HUES6 (cell line): ENCODE measurements at regions not wholly inside any gene's neighbourhood (a gene's known extent, or its start where the extent isn't known, plus 50 kb on each side); places are given as distances from the start of the nearest gene placed in this dataset.

ENCODE experiments used
- H3K27ac ChIP-seq: 2 replicates; pipeline ENCODE4 v1.7.0; 2013; ENCODE audit warnings: low read depth, mild to moderate bottlenecking, low read length, inconsistent platforms
- H3K27me3 ChIP-seq: 2 replicates; pipeline ENCODE4 v1.6.1; 2013; ENCODE audit warnings: low read length; ENCODE audit not compliant: control insufficient read depth, insufficient read depth
- H3K36me3 ChIP-seq: 2 replicates; pipeline ENCODE4 v1.6.1; 2013; ENCODE audit warnings: low read length; ENCODE audit not compliant: control insufficient read depth, insufficient read depth
- H3K4me1 ChIP-seq: 2 replicates; pipeline ENCODE4 v1.6.1; 2013; ENCODE audit warnings: low read length; ENCODE audit not compliant: control insufficient read depth, insufficient read depth
- H3K4me3 ChIP-seq: 2 replicates; pipeline ENCODE4 v1.5.1; 2013; ENCODE audit warnings: low read depth, low read length
- H3K9ac ChIP-seq: one replicate; pipeline ENCODE4 v1.6.1; 2013; ENCODE audit warnings: mild to moderate bottlenecking, low read length
- H3K9me3 ChIP-seq: 2 replicates; pipeline ENCODE4 v1.6.1; 2013; ENCODE audit warnings: low read depth, low read length; ENCODE audit not compliant: control insufficient read depth, insufficient read depth

- H3K9ac ChIP-seq, result no peak overlapping the region
- no peaks in the 10 kb centered on the region for H3K4me1 ChIP-seq
- H3K9me3 ChIP-seq, result no peaks in the 10 kb centered on the region
- no peaks in the 10 kb centered on the region for H3K36me3 ChIP-seq
- H3K27me3 ChIP-seq, result no peaks in the 10 kb centered on the region
- H3K27ac ChIP-seq, result no peak overlapping the region
- no peak overlapping the region for H3K4me3 ChIP-seq
These were observed 679.7 kb upstream of the EPHA7 start for GRCh38 chr6:94099072-94099471.

- Histone ChIP-seq H3K4me1 (no peaks in the 10 kb centered on the region), H3K27me3 (no peaks in the 10 kb centered on the region), H3K9ac (no peak overlapping the region), H3K4me3 (no peak overlapping the region), H3K9me3 (no peaks in the 10 kb centered on the region), H3K27ac (no peak overlapping the region), H3K36me3 (no peaks in the 10 kb centered on the region)
These were observed 676.6 kb upstream of the EPHA7 start for GRCh38 chr6:94095961-94096360.

- H3K27me3 ChIP-seq, result no peaks in the 10 kb centered on the region
- no peaks in the 10 kb centered on the region for H3K36me3 ChIP-seq
- H3K27ac ChIP-seq, result 0 out of 2 replicates have a peak overlapping the region, but pooled peaks have one; percentile 38
- no peak overlapping the region for H3K4me3 ChIP-seq
- no peaks in the 10 kb centered on the region for H3K9me3 ChIP-seq
- peaks cover 12% of the 10 kb centered on the region for H3K4me1 ChIP-seq
- no peak overlapping the region for H3K9ac ChIP-seq
These were observed 670.6 kb upstream of the EPHA7 start for GRCh38 chr6:94089941-94090340.

GRCh38 chr6:94088870-94089269, 669.5 kb upstream of the EPHA7 start:
- Histone ChIP-seq H3K9ac (no peak overlapping the region), H3K9me3 (no peaks in the 10 kb centered on the region), H3K4me1 (peaks cover 12% of the 10 kb centered on the region), H3K36me3 (no peaks in the 10 kb centered on the region), H3K27me3 (no peaks in the 10 kb centered on the region), H3K4me3 (no peak overlapping the region), H3K27ac (no peak overlapping the region)

- H3K27ac ChIP-seq, result no peak overlapping the region
- H3K4me1 ChIP-seq, result peaks cover 21% of the 10 kb centered on the region
- H3K27me3 ChIP-seq, result no peaks in the 10 kb centered on the region
- no peak overlapping the region for H3K9ac ChIP-seq
- no peaks in the 10 kb centered on the region for H3K36me3 ChIP-seq
- no peak overlapping the region for H3K4me3 ChIP-seq
- no peaks in the 10 kb centered on the region for H3K9me3 ChIP-seq
These were observed 655.4 kb upstream of the EPHA7 start for GRCh38 chr6:94074764-94075163.

GRCh38 chr6:94071835-94072234, 652.5 kb upstream of the EPHA7 start:
- Histone ChIP-seq H3K27me3 (no peaks in the 10 kb centered on the region), H3K27ac (no peak overlapping the region), H3K4me1 (peaks cover 21% of the 10 kb centered on the region), H3K9ac (no peak overlapping the region), H3K4me3 (no peak overlapping the region), H3K36me3 (no peaks in the 10 kb centered on the region), H3K9me3 (no peaks in the 10 kb centered on the region)

- Histone ChIP-seq H3K27ac (no peak overlapping the region), H3K36me3 (no peaks in the 10 kb centered on the region), H3K9ac (no peak overlapping the region), H3K4me3 (no peak overlapping the region), H3K9me3 (no peaks in the 10 kb centered on the region), H3K4me1 (peaks cover 12% of the 10 kb centered on the region; the same call in 1 of the 2 replicates), H3K27me3 (no peaks in the 10 kb centered on the region)
These were observed 646.5 kb upstream of the EPHA7 start for GRCh38 chr6:94065707-94066337.

GRCh38 chr6:94052749-94053148, 633.4 kb upstream of the EPHA7 start:
- Histone ChIP-seq H3K4me1 (peaks cover 30% of the 10 kb centered on the region), H3K27ac (no peak overlapping the region), H3K4me3 (no peak overlapping the region), H3K9me3 (no peaks in the 10 kb centered on the region), H3K36me3 (no peaks in the 10 kb centered on the region), H3K27me3 (no peaks in the 10 kb centered on the region), H3K9ac (no peak overlapping the region)

- Histone ChIP-seq H3K4me3 (no peak overlapping the region), H3K9me3 (no peaks in the 10 kb centered on the region), H3K36me3 (no peaks in the 10 kb centered on the region), H3K27ac (no peak overlapping the region), H3K27me3 (no peaks in the 10 kb centered on the region), H3K4me1 (peaks cover 37% of the 10 kb centered on the region), H3K9ac (no peak overlapping the region)
These were observed 631.2 kb upstream of the EPHA7 start for GRCh38 chr6:94050515-94050914.

- Histone ChIP-seq H3K4me3 (no peak overlapping the region), H3K9ac (no peak overlapping the region), H3K27me3 (no peaks in the 10 kb centered on the region), H3K4me1 (peaks cover 47% of the 10 kb centered on the region), H3K9me3 (no peaks in the 10 kb centered on the region), H3K27ac (no peak overlapping the region), H3K36me3 (no peaks in the 10 kb centered on the region)
These were observed 629.6 kb upstream of the EPHA7 start for GRCh38 chr6:94049001-94049400.

- peak overlapping the region; percentile 17 for H3K9ac ChIP-seq
- H3K27ac ChIP-seq, result 0 out of 2 replicates have a peak overlapping the region, but pooled peaks have one; percentile 8
- H3K4me1 ChIP-seq, result peaks cover 41% of the 10 kb centered on the region
- H3K9me3 ChIP-seq, result no peaks in the 10 kb centered on the region
- H3K4me3 ChIP-seq, result no peak overlapping the region
- no peaks in the 10 kb centered on the region for H3K27me3 ChIP-seq
- H3K36me3 ChIP-seq, result no peaks in the 10 kb centered on the region
These were observed 625.9 kb upstream of the EPHA7 start for GRCh38 chr6:94045099-94045829.
